ENCODE measurements at regions not wholly inside any gene's neighbourhood (a gene's known extent, or its start where the extent isn't known, plus 50 kb on each side); places are given as distances from the start of the nearest gene placed in this dataset.

- Histone ChIP-seq H3K27me3 (ENCODE audit: insufficient read depth, low read length, poor library complexity) (no peaks in the 10 kb centered on the region), H2AFZ (ENCODE audit: low read depth, low read length) (no peak overlapping the region), H3K4me1 (ENCODE audit: insufficient read depth, low read length) (peaks cover 42% of the 10 kb centered on the region), H3K9ac (ENCODE audit: low read depth, low read length) (no peak overlapping the region), H4K20me1 (ENCODE audit: insufficient read depth, low read length) (no peaks in the 10 kb centered on the region), H3K79me2 (ENCODE audit: insufficient read depth, low read length) (no peaks in the 10 kb centered on the region), H3K4me2 (ENCODE audit: insufficient read depth, low read length) (no peak overlapping the region), H3K36me3 (ENCODE audit: insufficient read depth, low read length) (no peaks in the 10 kb centered on the region), H3K9me3 (ENCODE audit: insufficient read depth, low read length, severe bottlenecking) (no peaks in the 10 kb centered on the region), H3K4me3 (ENCODE audit: low read depth in 1 of 2, low read length in 2 of 2) (no peak overlapping the region), H3K27ac (ENCODE audit: low read length) (no peak overlapping the region)
- no peak for ATAC-seq (ENCODE audit: insufficient read depth, low read depth)
- TF ChIP-seq CTCF (IDR thresholded peaks at IDR 0.05; ENCODE audit: borderline replicate concordance, extremely low read depth, low read length, poor library complexity, severe bottlenecking), result no peak
- TF ChIP-seq EZH2 (IDR thresholded peaks at IDR 0.05; ENCODE audit: borderline replicate concordance, low read depth, low read length, severe bottlenecking), result no peak
- no peak for DNase-seq
These were observed 110.0 kb upstream of the ALKAL2 start for GRCh38 chr2:397926-398325.

- Histone ChIP-seq H3K27ac (ENCODE audit: low read length) (no peak overlapping the region), H3K4me3 (ENCODE audit: low read depth in 1 of 2, low read length in 2 of 2) (no peak overlapping the region), H3K9ac (ENCODE audit: low read depth, low read length) (no peak overlapping the region), H4K20me1 (ENCODE audit: insufficient read depth, low read length) (no peaks in the 10 kb centered on the region), H2AFZ (ENCODE audit: low read depth, low read length) (no peak overlapping the region), H3K4me2 (ENCODE audit: insufficient read depth, low read length) (no peak overlapping the region), H3K79me2 (ENCODE audit: insufficient read depth, low read length) (no peaks in the 10 kb centered on the region), H3K36me3 (ENCODE audit: insufficient read depth, low read length) (no peaks in the 10 kb centered on the region), H3K9me3 (ENCODE audit: insufficient read depth, low read length, severe bottlenecking) (no peaks in the 10 kb centered on the region), H3K4me1 (ENCODE audit: insufficient read depth, low read length) (peaks cover 46% of the 10 kb centered on the region), H3K27me3 (ENCODE audit: insufficient read depth, low read length, poor library complexity) (no peaks in the 10 kb centered on the region)
- TF ChIP-seq EZH2 (IDR thresholded peaks at IDR 0.05; ENCODE audit: borderline replicate concordance, low read depth, low read length, severe bottlenecking) (no peak), CTCF (IDR thresholded peaks at IDR 0.05; ENCODE audit: borderline replicate concordance, extremely low read depth, low read length, poor library complexity, severe bottlenecking) (no peak)
- DNase-seq (no peak), ATAC-seq (ENCODE audit: insufficient read depth, low read depth) (no peak)
These were observed 109.6 kb upstream of the ALKAL2 start for GRCh38 chr2:397521-397920.

- Histone ChIP-seq H3K36me3 (ENCODE audit: insufficient read depth, low read length) (no peaks in the 10 kb centered on the region), H3K9me3 (ENCODE audit: insufficient read depth, low read length, severe bottlenecking) (no peaks in the 10 kb centered on the region), H3K27me3 (ENCODE audit: insufficient read depth, low read length, poor library complexity) (no peaks in the 10 kb centered on the region), H3K4me3 (ENCODE audit: low read depth in 1 of 2, low read length in 2 of 2) (no peak overlapping the region), H3K9ac (ENCODE audit: low read depth, low read length) (no peak overlapping the region), H3K27ac (ENCODE audit: low read length) (no peak overlapping the region), H2AFZ (ENCODE audit: low read depth, low read length) (no peak overlapping the region), H4K20me1 (ENCODE audit: insufficient read depth, low read length) (no peaks in the 10 kb centered on the region), H3K4me2 (ENCODE audit: insufficient read depth, low read length) (no peak overlapping the region), H3K4me1 (ENCODE audit: insufficient read depth, low read length) (peaks cover 48% of the 10 kb centered on the region), H3K79me2 (ENCODE audit: insufficient read depth, low read length) (no peaks in the 10 kb centered on the region)
- TF ChIP-seq EZH2 (IDR thresholded peaks at IDR 0.05; ENCODE audit: borderline replicate concordance, low read depth, low read length, severe bottlenecking), result no peak
- ATAC-seq (ENCODE audit: insufficient read depth, low read depth), result no peak
- no peak for DNase-seq
These were observed 109.0 kb upstream of the ALKAL2 start for GRCh38 chr2:396903-397302.

GRCh38 chr2:395886-396285 is 108.0 kb upstream of the ALKAL2 start:
- no peak overlapping the region for H2AFZ ChIP-seq (ENCODE audit: low read depth, low read length)
- no peaks in the 10 kb centered on the region for H3K27me3 ChIP-seq (ENCODE audit: insufficient read depth, low read length, poor library complexity)
- H3K9me3 ChIP-seq (ENCODE audit: insufficient read depth, low read length, severe bottlenecking), result no peaks in the 10 kb centered on the region
- peaks cover 39% of the 10 kb centered on the region for H3K4me1 ChIP-seq (ENCODE audit: insufficient read depth, low read length)
- ATAC-seq (ENCODE audit: insufficient read depth, low read depth) (no peak), DNase-seq (no peak)
- H3K9ac ChIP-seq (ENCODE audit: low read depth, low read length), result no peak overlapping the region
- peak overlapping the region; percentile 94 for H3K27ac ChIP-seq (ENCODE audit: low read length)
- H3K4me3 ChIP-seq (ENCODE audit: low read depth in 1 of 2, low read length in 2 of 2), result no peak overlapping the region
- H3K4me2 ChIP-seq (ENCODE audit: insufficient read depth, low read length), result no peak overlapping the region
- H3K36me3 ChIP-seq (ENCODE audit: insufficient read depth, low read length), result no peaks in the 10 kb centered on the region
- no peaks in the 10 kb centered on the region for H4K20me1 ChIP-seq (ENCODE audit: insufficient read depth, low read length)
- no peaks in the 10 kb centered on the region for H3K79me2 ChIP-seq (ENCODE audit: insufficient read depth, low read length)
- TF ChIP-seq EZH2 (IDR thresholded peaks at IDR 0.05; ENCODE audit: borderline replicate concordance, low read depth, low read length, severe bottlenecking), result no peak
